Epithelial cell of esophagus (primary cell): ENCODE measurements at regions not wholly inside any gene's neighbourhood (a gene's known extent, or its start where the extent isn't known, plus 50 kb on each side); places are given as distances from the start of the nearest gene placed in this dataset.

Source experiments
- DNase-seq: peaks from one replicate; pipeline ENCODE4 v3.0.0; 2010; ENCODE audit warnings: low read depth
- H3K4me3 ChIP-seq: 2 replicates; pipeline ENCODE4 v1.5.1; 2011; ENCODE audit warnings: mild to moderate bottlenecking, low read length, control low read depth
- TF ChIP-seq, protein P1 (sequence below): IDR thresholded peaks from 2 replicates; pipeline ENCODE4 v1.5.1; 2011; ENCODE audit warnings: low read depth, mild to moderate bottlenecking, low read length, control low read depth, inconsistent platforms; ENCODE audit not compliant: insufficient read depth; ENCODE audit errors: missing control alignments

- H3K4me3 ChIP-seq = no peak overlapping the region
- TF ChIP-seq, protein P1, sequence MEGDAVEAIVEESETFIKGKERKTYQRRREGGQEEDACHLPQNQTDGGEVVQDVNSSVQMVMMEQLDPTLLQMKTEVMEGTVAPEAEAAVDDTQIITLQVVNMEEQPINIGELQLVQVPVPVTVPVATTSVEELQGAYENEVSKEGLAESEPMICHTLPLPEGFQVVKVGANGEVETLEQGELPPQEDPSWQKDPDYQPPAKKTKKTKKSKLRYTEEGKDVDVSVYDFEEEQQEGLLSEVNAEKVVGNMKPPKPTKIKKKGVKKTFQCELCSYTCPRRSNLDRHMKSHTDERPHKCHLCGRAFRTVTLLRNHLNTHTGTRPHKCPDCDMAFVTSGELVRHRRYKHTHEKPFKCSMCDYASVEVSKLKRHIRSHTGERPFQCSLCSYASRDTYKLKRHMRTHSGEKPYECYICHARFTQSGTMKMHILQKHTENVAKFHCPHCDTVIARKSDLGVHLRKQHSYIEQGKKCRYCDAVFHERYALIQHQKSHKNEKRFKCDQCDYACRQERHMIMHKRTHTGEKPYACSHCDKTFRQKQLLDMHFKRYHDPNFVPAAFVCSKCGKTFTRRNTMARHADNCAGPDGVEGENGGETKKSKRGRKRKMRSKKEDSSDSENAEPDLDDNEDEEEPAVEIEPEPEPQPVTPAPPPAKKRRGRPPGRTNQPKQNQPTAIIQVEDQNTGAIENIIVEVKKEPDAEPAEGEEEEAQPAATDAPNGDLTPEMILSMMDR = no peak
- DNase-seq = no peak
Measured at GRCh38 chr7:121595758-121596696, 199.9 kb upstream of the FAM3C start.

DNA sequence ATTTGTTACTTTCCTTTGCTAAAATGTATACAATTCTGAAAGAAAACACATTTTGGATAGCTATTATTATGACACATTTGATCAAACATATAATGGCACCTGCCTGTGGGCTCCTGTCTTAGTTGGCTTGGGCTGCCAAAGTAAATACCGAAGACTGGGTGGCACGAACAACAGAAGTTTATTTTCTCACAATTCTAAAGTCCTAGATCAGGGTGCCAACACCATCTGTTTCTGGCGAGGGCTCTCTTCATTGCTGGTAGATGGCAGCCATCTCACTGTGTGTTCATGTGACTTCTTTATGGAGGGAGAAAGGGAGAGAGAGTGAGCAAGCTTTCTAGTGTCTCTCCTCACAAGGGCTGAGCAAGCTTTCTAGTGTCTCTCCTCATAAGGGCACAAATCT lies 195.8 kb upstream of the FAM3C start:
- no peak for DNase-seq
- TF ChIP-seq, protein P1 = no peak

GRCh38 chr7:121587435-121587834 lies 191.3 kb upstream of the FAM3C start:
- TF ChIP-seq, protein P1 = no peak
- DNase-seq = no peak
- no peak overlapping the region for H3K4me3 ChIP-seq

More for the DNA sequence above, 195.8 kb upstream of the FAM3C start:
- H3K4me3 ChIP-seq = no peak overlapping the region

- TF ChIP-seq, protein P1 = no peak
- no peak overlapping the region for H3K4me3 ChIP-seq
- no peak for DNase-seq
Measured at GRCh38 chr7:121582258-121582657, 186.2 kb upstream of the FAM3C start.

DNA sequence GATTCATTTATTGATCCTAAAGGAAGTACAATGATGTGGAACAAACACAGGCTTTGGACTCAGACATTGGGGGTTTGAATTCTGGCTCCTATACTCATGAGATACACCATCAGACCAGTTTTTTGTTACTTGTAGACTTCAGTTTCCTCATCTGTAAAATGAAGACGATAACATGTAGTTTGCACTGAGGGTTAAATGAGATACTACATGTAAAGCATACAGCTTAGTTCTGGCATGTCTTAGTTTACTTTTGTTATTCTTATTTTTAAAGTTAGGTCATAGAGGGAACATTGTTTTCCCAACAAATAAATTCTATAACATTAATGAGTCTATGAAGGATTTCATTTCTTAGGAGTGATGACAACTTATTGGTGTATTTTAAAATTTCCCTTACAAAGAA lies 183.5 kb upstream of the FAM3C start:
- no peak overlapping the region for H3K4me3 ChIP-seq
- DNase-seq = no peak
- TF ChIP-seq, protein P1 = no peak

DNA sequence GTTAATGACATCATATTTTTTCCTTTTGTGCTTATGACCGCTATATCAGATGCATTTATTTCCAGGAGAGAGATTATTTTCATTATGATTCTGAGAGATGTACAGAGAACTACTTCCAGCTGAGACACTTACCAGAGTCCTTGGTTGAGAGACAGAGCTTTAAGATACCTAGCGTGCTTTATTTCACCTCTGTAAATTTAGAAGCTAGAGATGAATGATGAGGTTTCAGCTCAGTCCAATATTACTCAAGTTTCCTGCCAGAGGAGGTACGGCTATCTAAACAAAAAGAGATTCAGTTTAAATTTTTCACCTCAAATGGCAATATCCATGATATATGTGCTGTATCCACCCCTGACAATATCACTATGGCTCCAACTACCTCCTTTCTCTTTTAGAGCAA lies 182.6 kb upstream of the FAM3C start:
- H3K4me3 ChIP-seq = no peak overlapping the region
- TF ChIP-seq, protein P1 = no peak
- DNase-seq = no peak
